Right cardiac atrium (tissue), 5 donors: ENCODE measurements at regions not wholly inside any gene's neighbourhood (a gene's known extent, or its start where the extent isn't known, plus 50 kb on each side); places are given as distances from the start of the nearest gene placed in this dataset.
"Not testable (repeated sequence)": the region's sequence is repeated elsewhere in the genome, so short reads cannot be mapped to it uniquely, and the experiment has no call there.

Experiments
- ATAC-seq, 2 donors: fragments of 200-7000 bp; cut with Tn5 transposase; one replicate each; pipeline versions ENCODE4 v1.8.0 to v1.9.1; 2020; ENCODE audit warnings: moderate library complexity in 2 of 2, mild to moderate bottlenecking in 1 of 2
- DNase-seq, 3 donors: peaks; one replicate each; pipeline ENCODE4 v3.0.0-alpha.2; 2020
- H3K27ac ChIP-seq: one replicate; pipeline ENCODE4 v1.5.1; 2013; ENCODE audit warnings: mild to moderate bottlenecking, low read length, control low read depth, moderate library complexity
- H3K27me3 ChIP-seq: one replicate; pipeline ENCODE4 v1.6.1; 2013; ENCODE audit not compliant: control insufficient read depth, insufficient read depth
- H3K4me1 ChIP-seq: one replicate; pipeline ENCODE4 v1.6.1; 2013; ENCODE audit warnings: low read length; ENCODE audit not compliant: control insufficient read depth, insufficient read depth
- H3K4me3 ChIP-seq: one replicate; pipeline ENCODE4 v1.5.1; 2013; ENCODE audit warnings: low read length, control low read depth
- H3K9me3 ChIP-seq: one replicate; pipeline ENCODE4 v1.6.1; 2013; ENCODE audit warnings: low read length; ENCODE audit not compliant: control insufficient read depth
- WGBS: extraction: QIAGEN DNeasy Blood & Tissue Kit; methylation state at CpG from one replicate; pipeline ENCODE4 v1.1.7; 2013; 5-methylcytosine and 5-hydroxymethylcytosine counted together
- intact Hi-C, 4 donors: fragments of 100-400 bp; cut with DNase I; formaldehyde crosslinking; loops; one replicate each; pipeline versions ENCODE4 v1.11.0 to v1.14.0; 2022 to 2023
- donor health status: healthy with polysubstance abuse.
- donor health status: DM: no; HTN: yes; CAD: no.
- donor health status: DM: no; HTN: no; CAD: no.
- donor health status: DM: no; HTN: yes; CAD: no; lungs with severe emphysema.
- donor health status: DM: yes; HTN: yes; CAD: no.

- DNase-seq, H3K27me3 ChIP-seq, H3K4me3 ChIP-seq, H3K27ac ChIP-seq, H3K4me1 ChIP-seq, H3K9me3 ChIP-seq, intact Hi-C loops, ATAC-seq: not testable (repeated sequence)
- 38% methylated on average over 2 of the region's 2 CpGs for WGBS
Observed at GRCh38 chrY:9184827-9185226, 152.4 kb upstream of the TSPY4 start.

GRCh38 chrY:9207082-9207481 is 130.2 kb upstream of the TSPY4 start:
- H3K4me1 ChIP-seq, H3K27ac ChIP-seq, H3K9me3 ChIP-seq, H3K27me3 ChIP-seq, H3K4me3 ChIP-seq, intact Hi-C loops: not testable (repeated sequence)
- ATAC-seq, result peak in 1 of 2 donors; percentile 94
- 25% methylated on average over 1 of the region's 1 CpG for WGBS
- peak in 1 of 3 donors; percentile 26 for DNase-seq

- DNase-seq (no peak), ATAC-seq (no peak)
- Histone ChIP-seq H3K27me3 (no peaks in the 10 kb centered on the region), H3K9me3 (no peaks in the 10 kb centered on the region), H3K4me1 (no peaks in the 10 kb centered on the region), H3K27ac (no peak overlapping the region), H3K4me3 (no peak overlapping the region)
- WGBS, result 41% methylated on average over 1 of the region's 1 CpG
- intact Hi-C loops, result no loop called here
Observed at GRCh38 chrY:9226409-9226808, 110.9 kb upstream of the TSPY4 start.

- Histone ChIP-seq H3K9me3 (no peaks in the 10 kb centered on the region), H3K27ac (no peak overlapping the region), H3K27me3 (no peaks in the 10 kb centered on the region), H3K4me1 (no peaks in the 10 kb centered on the region), H3K4me3 (no peak overlapping the region)
- intact Hi-C loops, result no loop called here
- no peak for ATAC-seq
- 46% methylated on average over 2 of the region's 2 CpGs for WGBS
- no peak for DNase-seq
Observed at GRCh38 chrY:9257255-9257654, 80.0 kb upstream of the TSPY4 start.

- Histone ChIP-seq H3K4me3 (no peak overlapping the region), H3K4me1 (no peaks in the 10 kb centered on the region), H3K9me3 (no peaks in the 10 kb centered on the region), H3K27ac (no peak overlapping the region), H3K27me3 (no peaks in the 10 kb centered on the region)
- ATAC-seq (no peak), DNase-seq (no peak)
- 41% methylated on average over 3 of the region's 3 CpGs for WGBS
- intact Hi-C loops, result no loop called here
Observed at GRCh38 chrY:9257725-9258124, 79.5 kb upstream of the TSPY4 start.

GRCh38 chrY:9259368-9259767 is 77.9 kb upstream of the TSPY4 start:
- H3K27ac ChIP-seq, result no peak overlapping the region
- H3K9me3 ChIP-seq, result no peaks in the 10 kb centered on the region
- no peaks in the 10 kb centered on the region for H3K27me3 ChIP-seq
- intact Hi-C loops, result no loop called here
- H3K4me1 ChIP-seq, result no peaks in the 10 kb centered on the region
- ATAC-seq, result peak in 1 of 2 donors; percentile 67
- no peak overlapping the region for H3K4me3 ChIP-seq
- DNase-seq, result peak in 1 of 3 donors; percentile 80
- WGBS, result 55% methylated on average over 1 of the region's 1 CpG

- no peaks in the 10 kb centered on the region for H3K4me1 ChIP-seq
- WGBS, result 36% methylated on average over 4 of the region's 4 CpGs
- H3K9me3 ChIP-seq, result no peaks in the 10 kb centered on the region
- DNase-seq (peak in 1 of 3 donors; percentile 40), ATAC-seq (no peak)
- intact Hi-C loops, result no loop called here
- H3K27me3 ChIP-seq, result no peaks in the 10 kb centered on the region
- H3K4me3 ChIP-seq, result no peak overlapping the region
- H3K27ac ChIP-seq, result no peak overlapping the region
Observed at GRCh38 chrY:9260426-9260825, 76.8 kb upstream of the TSPY4 start.

- WGBS, result 38% methylated on average over 3 of the region's 3 CpGs
Observed at GRCh38 chrY:9265551-9265950, 71.7 kb upstream of the TSPY4 start.

GRCh38 chrY:9270351-9270750 is 66.9 kb upstream of the TSPY4 start:
- H3K27ac ChIP-seq, intact Hi-C loops, ATAC-seq: not testable (repeated sequence)

More at GRCh38 chrY:9265551-9265950, 71.7 kb upstream of the TSPY4 start:
- DNase-seq, result no peak
- Histone ChIP-seq H3K27me3 (no peaks in the 10 kb centered on the region), H3K4me3 (no peak overlapping the region), H3K27ac (no peak overlapping the region), H3K9me3 (no peaks in the 10 kb centered on the region), H3K4me1 (no peaks in the 10 kb centered on the region)
- intact Hi-C loops, result no loop called here
- ATAC-seq, result no peak

GRCh38 chrY:9272847-9273246 is 64.4 kb upstream of the TSPY4 start:
- whole genome bisulfite sequencing, result 55% methylated on average over 6 of the region's 6 CpGs
- DNase-seq, H3K27me3 ChIP-seq, H3K4me1 ChIP-seq, ATAC-seq, H3K9me3 ChIP-seq, H3K27ac ChIP-seq, intact Hi-C loops, H3K4me3 ChIP-seq: not testable (repeated sequence)

More at GRCh38 chrY:9270351-9270750, 66.9 kb upstream of the TSPY4 start:
- H3K27me3 ChIP-seq, H3K4me3 ChIP-seq, H3K9me3 ChIP-seq, H3K4me1 ChIP-seq, DNase-seq: not testable (repeated sequence)
- WGBS, result 62% methylated on average over 3 of the region's 3 CpGs

GRCh38 chrY:9278842-9279241 is 58.4 kb upstream of the TSPY4 start:
- H3K4me1 ChIP-seq, H3K27ac ChIP-seq, H3K4me3 ChIP-seq, ATAC-seq, H3K27me3 ChIP-seq, H3K9me3 ChIP-seq, DNase-seq, intact Hi-C loops: not testable (repeated sequence)
- WGBS, result 41% methylated on average over 7 of the region's 7 CpGs
